HL-60 (cell line): ENCODE measurements at regions not wholly inside any gene's neighbourhood (a gene's known extent, or its start where the extent isn't known, plus 50 kb on each side); places are given as distances from the start of the nearest gene placed in this dataset.

Experiments used
- DNase-seq, 2 experiments: peaks; one replicate each; pipeline ENCODE4 v3.0.0-alpha.2; 2010 to 2020; ENCODE audit warnings: low read depth in 1 of 2, low spot score in 1 of 2
- H3K27ac ChIP-seq: fragments of 250-450 bp; sonication (Bioruptor Pico); replicated peaks from 2 replicates; pipeline ENCODE4 v1.5.1; 2020; ENCODE audit warnings: mild to moderate bottlenecking, moderate library complexity
- H3K27me3 ChIP-seq: fragments of 250-450 bp; sonication (Bioruptor Pico); 2 replicates; pipeline ENCODE4 v1.5.1; 2021; ENCODE audit warnings: mild to moderate bottlenecking, moderate library complexity; ENCODE audit not compliant: insufficient read depth, poor library complexity, severe bottlenecking
- H3K4me3 ChIP-seq: replicated peaks from 2 replicates; pipeline ENCODE4 v1.5.1; 2011; ENCODE audit warnings: mild to moderate bottlenecking, control low read depth, low read length; ENCODE audit not compliant: insufficient read depth
- CTCF ChIP-seq: IDR thresholded peaks from one replicate; pipeline ENCODE4 v1.5.1; 2011; ENCODE audit warnings: low read length, control low read depth, inconsistent platforms; ENCODE audit not compliant: insufficient read depth
- GABPA ChIP-seq: IDR thresholded peaks from 2 replicates; pipeline ENCODE4 v1.6.1; 2012; ENCODE audit warnings: low read depth
- POLR2AphosphoS5 ChIP-seq: IDR thresholded peaks from 2 replicates; pipeline ENCODE4 v1.6.1; 2012; ENCODE audit warnings: low read depth
- SPI1 ChIP-seq: IDR thresholded peaks from 2 replicates; pipeline ENCODE4 v1.6.1; 2012; ENCODE audit warnings: low read depth, mild to moderate bottlenecking, borderline replicate concordance
- TF ChIP-seq, protein P1 (sequence below): IDR thresholded peaks from 2 replicates; pipeline ENCODE4 v1.6.1; 2012; ENCODE audit warnings: low read depth; ENCODE audit not compliant: insufficient replicate concordance

- DNase-seq = no peak
- H3K27ac ChIP-seq = no peak overlapping the region
- no peak overlapping the region for H3K4me3 ChIP-seq
- H3K27me3 ChIP-seq = no peaks in the 10 kb centered on the region
- TF ChIP-seq POLR2AphosphoS5 (no peak), CTCF (no peak), GABPA (no peak), SPI1 (no peak)
- TF ChIP-seq, protein P1, sequence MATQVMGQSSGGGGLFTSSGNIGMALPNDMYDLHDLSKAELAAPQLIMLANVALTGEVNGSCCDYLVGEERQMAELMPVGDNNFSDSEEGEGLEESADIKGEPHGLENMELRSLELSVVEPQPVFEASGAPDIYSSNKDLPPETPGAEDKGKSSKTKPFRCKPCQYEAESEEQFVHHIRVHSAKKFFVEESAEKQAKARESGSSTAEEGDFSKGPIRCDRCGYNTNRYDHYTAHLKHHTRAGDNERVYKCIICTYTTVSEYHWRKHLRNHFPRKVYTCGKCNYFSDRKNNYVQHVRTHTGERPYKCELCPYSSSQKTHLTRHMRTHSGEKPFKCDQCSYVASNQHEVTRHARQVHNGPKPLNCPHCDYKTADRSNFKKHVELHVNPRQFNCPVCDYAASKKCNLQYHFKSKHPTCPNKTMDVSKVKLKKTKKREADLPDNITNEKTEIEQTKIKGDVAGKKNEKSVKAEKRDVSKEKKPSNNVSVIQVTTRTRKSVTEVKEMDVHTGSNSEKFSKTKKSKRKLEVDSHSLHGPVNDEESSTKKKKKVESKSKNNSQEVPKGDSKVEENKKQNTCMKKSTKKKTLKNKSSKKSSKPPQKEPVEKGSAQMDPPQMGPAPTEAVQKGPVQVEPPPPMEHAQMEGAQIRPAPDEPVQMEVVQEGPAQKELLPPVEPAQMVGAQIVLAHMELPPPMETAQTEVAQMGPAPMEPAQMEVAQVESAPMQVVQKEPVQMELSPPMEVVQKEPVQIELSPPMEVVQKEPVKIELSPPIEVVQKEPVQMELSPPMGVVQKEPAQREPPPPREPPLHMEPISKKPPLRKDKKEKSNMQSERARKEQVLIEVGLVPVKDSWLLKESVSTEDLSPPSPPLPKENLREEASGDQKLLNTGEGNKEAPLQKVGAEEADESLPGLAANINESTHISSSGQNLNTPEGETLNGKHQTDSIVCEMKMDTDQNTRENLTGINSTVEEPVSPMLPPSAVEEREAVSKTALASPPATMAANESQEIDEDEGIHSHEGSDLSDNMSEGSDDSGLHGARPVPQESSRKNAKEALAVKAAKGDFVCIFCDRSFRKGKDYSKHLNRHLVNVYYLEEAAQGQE = no peak
Observed at GRCh38 chr10:47107007-47107747, 192.8 kb upstream of the GDF10 start.

DNA sequence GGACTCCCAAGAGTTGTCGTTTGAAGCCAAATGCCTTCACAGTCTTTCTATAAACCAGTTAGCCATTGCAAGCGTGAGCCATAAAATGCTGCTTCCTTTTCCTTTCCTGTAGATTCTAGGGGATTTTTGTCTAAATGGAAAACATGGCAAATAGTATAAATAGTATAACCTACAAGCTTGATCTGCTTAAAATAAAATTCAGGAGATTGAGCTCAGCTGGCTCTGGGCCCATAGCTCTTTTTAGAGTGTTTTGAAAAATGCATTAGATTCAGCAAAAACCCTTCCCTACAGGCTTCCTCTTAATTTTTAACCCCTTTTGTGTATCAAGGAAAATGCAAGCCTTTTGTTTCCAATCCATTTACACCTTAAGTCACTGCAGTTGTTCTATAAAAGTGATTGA, 190.1 kb upstream of the GDF10 start:
- Histone ChIP-seq H3K27ac (no peak overlapping the region), H3K27me3 (no peaks in the 10 kb centered on the region), H3K4me3 (no peak overlapping the region)
- no peak for DNase-seq
- TF ChIP-seq, protein P1 = no peak
- TF ChIP-seq POLR2AphosphoS5 = no peak
- no peak for TF ChIP-seq SPI1
- TF ChIP-seq CTCF = no peak
- no peak for TF ChIP-seq GABPA

GRCh38 chr10:47111329-47111862, 188.6 kb upstream of the GDF10 start:
- no peak overlapping the region for H3K27ac ChIP-seq
- TF ChIP-seq CTCF (no peak), GABPA (no peak), POLR2AphosphoS5 (no peak), SPI1 (no peak)
- TF ChIP-seq, protein P1 = no peak
- H3K27me3 ChIP-seq = no peaks in the 10 kb centered on the region
- H3K4me3 ChIP-seq = no peak overlapping the region
- no peak for DNase-seq
